HG03064 (cell line): ENCODE measurements at regions not wholly inside any gene's neighbourhood (a gene's known extent, or its start where the extent isn't known, plus 50 kb on each side); places are given as distances from the start of the nearest gene placed in this dataset.

Experiments used
- ATAC-seq: cut with Tn5 transposase; IDR thresholded peaks from one replicate; pipeline ENCODE4 v1.9.1; 2021; ENCODE audit warnings: low read depth; ENCODE audit not compliant: unreplicated experiment

DNA sequence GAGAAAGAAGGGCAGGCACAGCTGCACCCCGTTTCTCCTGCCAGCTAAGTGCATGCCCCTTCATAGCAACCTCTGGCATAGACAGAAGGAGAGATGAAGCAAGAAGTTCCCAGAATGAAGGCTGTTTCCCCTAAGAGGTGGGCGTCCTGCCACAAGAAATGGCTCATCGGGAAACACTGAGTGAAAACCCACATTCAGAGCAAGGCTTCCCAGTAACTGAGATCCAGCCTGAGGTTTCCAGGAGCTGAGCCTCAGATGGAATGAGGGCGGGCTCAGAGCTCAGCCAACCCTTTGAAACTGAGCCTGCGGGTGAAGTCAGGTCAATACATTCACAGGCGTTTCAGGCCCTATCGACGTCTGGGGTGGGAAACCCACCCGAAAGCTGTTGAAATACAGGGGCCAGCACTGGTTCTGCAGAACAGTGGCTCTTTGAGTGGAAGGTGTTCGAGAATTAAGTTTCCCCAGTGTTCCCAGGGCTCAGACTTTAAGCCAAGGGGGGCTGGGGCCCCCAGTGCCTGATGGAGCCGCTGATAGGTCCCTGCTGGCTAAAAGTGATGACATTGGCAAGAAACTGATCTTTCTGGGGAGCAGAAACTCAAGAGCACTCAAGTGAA is 510.2 kb downstream of the RPS24 start:
- no peak for ATAC-seq

GRCh38 chr10:78544423-78545090 is 510.9 kb downstream of the RPS24 start:
- ATAC-seq = no peak

DNA sequence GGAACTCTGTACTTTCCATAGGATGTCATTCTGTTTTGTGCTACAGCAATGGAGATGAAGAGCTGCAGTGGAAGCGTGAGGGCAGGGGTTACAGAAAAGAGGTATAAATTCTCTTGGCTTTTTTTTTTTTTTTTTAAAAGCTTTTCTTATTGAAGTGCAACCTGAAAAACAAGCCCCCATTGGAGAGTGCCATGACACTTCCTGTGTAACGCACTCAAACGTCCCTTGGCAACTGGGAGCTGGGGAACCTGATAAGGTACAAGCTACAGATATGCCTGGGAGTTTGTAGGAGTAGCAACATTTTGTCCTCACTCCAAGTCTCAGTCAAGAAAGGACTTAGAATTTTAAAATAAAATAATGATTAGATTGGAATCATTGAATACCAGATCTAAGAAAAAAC is 512.1 kb downstream of the RPS24 start:
- ATAC-seq = no peak

DNA sequence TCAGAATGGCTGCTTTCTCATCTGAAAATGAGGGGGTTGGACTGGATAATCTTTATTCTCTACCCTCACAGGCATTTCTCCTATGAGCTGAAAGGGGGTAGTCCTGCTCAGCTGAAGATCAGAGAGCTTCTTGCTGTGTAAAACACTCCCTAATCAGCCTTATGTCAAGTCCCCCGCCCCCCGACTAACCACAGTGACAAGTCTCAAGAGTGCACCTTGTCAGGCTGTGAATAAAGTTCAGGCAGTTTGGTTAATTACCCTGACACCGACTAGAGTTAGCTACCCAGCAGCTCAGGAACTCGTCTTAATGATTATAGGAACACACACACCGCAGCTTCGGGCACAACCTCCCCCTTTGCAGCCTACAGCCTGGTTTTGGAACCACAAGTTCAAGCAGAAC is 513.7 kb downstream of the RPS24 start:
- no peak for ATAC-seq

DNA sequence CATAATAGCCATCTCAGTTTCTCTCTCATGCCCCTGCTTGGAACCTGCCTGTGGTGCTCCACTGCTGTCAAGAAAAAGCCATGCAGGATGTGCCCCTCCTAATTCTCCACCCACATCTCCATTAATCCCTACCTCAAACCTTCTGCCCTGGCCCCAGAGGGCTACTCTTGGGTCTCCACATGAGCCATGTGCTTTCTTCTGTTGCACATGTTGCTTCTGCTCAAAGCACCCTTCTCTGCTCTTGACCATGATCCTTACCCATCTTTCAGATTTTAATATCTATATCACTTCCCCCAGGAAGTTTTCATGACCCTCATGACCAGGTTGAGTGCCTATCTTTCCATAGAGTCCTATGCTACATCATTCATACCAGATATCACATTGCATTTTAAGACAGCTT is 514.2 kb downstream of the RPS24 start:
- no peak for ATAC-seq

- no peak for ATAC-seq
These were observed 514.7 kb downstream of the RPS24 start for GRCh38 chr10:78548369-78548768.

GRCh38 chr10:78549140-78549935 is 515.7 kb downstream of the RPS24 start:
- no peak for ATAC-seq

GRCh38 chr10:78550090-78550489 is 516.4 kb downstream of the RPS24 start:
- ATAC-seq = no peak

DNA sequence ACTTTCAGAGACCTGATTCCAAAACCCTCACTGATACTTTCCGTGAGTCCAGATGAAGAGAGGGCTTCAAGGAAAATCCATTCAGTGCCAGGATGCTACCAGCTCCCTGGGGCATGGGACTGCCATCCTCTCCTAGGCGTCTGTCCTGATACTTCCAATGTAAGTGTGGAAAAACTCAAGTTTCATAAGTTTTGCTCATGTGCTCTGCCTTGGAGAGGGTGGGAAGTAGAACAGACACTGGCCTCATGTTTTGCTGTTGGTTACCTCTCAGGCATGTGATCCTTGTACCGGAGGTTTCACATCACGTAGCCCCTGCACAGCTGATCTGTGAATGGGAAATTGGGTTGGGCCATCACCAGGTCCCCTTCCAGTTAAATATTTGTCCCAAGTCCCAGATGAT is 517.1 kb downstream of the RPS24 start:
- ATAC-seq = no peak

DNA sequence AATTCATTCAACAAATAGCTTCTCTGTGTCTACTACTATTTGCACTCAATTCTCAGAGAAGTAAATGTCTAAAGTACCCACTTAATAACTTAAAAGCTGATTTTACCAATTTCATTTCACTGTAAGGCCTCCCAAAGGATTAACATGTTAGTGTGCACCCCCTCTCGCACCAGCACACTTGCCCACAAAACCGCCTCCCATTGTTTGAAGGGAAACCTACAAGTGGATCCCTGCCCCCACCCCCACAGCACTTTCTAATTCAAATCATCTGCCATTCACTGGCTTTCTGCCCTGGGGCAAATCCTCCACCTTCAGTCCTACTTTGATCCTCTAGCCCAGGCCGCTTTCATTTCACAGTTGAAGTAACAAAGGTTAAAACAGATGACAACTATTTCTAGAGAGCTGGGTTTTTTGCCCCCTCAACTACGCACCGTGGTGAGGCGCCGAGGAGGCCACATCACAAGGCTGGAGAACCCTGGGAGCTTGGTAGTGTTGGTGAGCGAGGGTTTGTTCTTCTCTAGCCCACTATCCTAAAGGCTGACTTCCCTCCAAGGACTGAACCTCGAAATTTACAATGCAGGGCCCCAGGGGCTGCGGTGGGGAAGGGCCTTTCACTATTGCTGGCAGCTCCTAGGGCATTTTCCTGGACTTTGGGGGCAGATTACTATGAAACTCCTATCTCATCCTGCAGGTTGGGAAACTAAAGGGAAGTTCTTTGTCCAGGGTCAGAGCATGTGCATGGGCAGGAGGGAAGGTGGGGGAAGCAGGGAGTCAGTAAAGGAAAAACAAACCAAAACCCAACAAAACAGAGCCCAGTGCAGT is 517.4 kb upstream of the ZMIZ1 start:
- no peak for ATAC-seq

DNA sequence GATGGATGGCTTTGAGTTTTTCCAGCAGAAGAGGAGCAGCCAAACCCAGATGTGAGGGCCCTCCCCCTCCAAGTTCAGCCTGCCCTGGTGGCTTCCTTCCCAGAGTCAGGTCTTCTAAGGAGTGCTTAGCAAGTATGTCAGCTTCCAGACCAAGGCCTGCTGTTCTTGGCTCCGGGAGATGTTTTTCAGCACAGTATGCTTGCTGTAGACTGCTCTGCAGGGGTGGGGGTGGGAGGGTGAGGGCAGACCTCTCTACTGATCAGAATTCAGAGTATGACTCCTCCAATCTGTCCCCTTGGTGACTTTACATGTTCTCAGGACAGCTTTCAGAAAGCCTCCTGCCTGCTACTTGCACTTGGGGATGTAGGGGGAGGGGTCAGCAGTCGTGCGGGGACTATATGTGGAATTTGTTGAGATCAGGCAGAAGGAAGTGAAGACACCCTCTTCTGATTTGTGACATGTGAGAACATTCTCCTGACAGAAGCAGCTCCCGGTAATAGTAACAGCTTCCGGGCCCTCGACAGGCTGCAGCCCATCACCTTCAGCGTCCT is 516.4 kb upstream of the ZMIZ1 start:
- ATAC-seq = no peak

DNA sequence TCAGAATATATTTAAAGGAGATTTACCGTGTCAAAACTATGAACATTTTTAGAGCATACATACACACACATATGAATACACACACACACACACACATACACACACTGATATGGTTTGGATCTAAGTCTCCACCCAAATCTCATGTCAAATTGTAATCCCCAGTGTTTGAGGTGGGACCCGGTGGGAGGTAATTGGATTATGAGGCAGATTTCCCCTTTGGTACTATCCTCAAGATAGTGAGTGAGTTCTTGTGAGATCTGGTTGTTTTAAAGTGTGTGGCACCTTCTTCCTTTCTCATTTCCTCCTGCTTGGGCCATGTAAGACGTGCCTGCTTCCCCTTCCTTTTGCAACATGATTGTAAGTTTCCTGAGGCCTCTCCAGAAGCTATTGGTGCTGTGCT is 515.0 kb upstream of the ZMIZ1 start:
- no peak for ATAC-seq

DNA sequence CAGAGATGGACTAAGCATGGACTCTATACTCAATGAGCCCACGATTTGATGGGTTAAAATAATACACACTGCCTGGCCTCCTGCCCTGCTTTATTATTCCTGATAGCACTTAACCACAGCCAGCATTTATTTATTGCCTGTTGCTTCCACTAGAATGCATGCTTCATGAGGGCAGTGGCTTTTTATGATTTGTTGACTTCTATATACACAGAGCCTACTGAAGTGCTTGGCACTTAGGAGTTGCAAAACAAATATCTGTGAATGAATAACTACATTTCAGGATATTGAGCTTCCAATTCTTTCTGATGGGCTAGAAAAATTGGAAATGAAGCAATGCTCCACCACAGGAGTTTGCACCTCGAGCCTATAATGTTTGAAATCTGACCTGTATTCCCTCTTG is 513.6 kb upstream of the ZMIZ1 start:
- no peak for ATAC-seq

- no peak for ATAC-seq
These were observed 511.9 kb upstream of the ZMIZ1 start for GRCh38 chr10:78556705-78557432.

GRCh38 chr10:78557433-78557925 is 511.3 kb upstream of the ZMIZ1 start:
- ATAC-seq = no peak

DNA sequence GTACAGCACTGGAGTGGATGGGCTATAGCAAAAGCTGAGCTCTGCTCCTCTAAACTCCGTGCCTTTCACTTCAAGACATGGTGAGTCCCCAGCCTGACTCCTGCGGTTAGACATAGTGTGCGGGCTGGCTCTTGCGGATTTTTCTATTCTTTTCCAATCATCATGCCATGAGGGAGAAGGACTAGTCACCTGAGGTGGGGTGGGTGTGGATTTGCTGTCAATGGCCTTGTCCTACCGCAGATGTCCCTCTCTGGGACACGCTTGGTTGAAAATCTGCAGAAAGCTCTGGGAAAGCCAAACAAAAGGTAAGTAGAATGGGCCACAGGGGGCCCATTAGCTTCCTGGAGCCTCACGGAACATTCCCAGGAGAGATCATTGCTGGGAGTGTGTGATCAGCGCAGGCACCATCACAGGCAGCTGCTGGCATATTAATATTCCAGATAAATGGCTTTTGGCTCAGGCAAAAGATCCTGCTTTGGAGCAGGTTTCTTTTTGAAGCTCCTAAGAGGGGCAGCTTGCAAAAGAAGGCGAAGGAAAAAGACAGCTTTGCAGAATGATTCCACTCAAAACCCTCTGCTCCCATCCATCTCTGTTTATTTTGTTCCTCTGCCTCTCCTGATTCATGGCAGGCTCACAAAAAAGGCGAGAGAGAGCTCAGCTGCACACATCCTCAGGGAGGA is 509.0 kb upstream of the ZMIZ1 start:
- ATAC-seq = no peak

GRCh38 chr10:78560341-78560688 is 508.5 kb upstream of the ZMIZ1 start:
- no peak for ATAC-seq

- ATAC-seq = no peak
These were observed 505.5 kb upstream of the ZMIZ1 start for GRCh38 chr10:78563314-78563713.

GRCh38 chr10:78565841-78566240 is 502.9 kb upstream of the ZMIZ1 start:
- ATAC-seq = no peak
